GM23338 (cell line): ENCODE measurements at regions not wholly inside any gene's neighbourhood (a gene's known extent, or its start where the extent isn't known, plus 50 kb on each side); places are given as distances from the start of the nearest gene placed in this dataset.

Source experiments
- ATAC-seq: fragments of 200-7000 bp; cut with Tn5 transposase; 3 replicates; pipeline ENCODE4 v1.9.1; 2020
- DNase-seq: peaks from one replicate; pipeline ENCODE4 v3.0.0-alpha.2; 2015; ENCODE audit warnings: low spot score
- H2AFZ ChIP-seq: fragments of 200-600 bp; sonication (generic); 2 replicates; pipeline ENCODE4 v1.8.0; 2016; ENCODE audit warnings: antibody characterized with exemption, mild to moderate bottlenecking, moderate library complexity
- H3F3A ChIP-seq: fragments of 200-600 bp; sonication (generic); replicated peaks from 2 replicates; pipeline ENCODE4 v1.8.0; 2017; ENCODE audit warnings: antibody characterized with exemption, mixed run types, low read depth
- H3K27ac ChIP-seq: fragments of 200-600 bp; sonication (generic); 2 replicates; pipeline ENCODE4 v1.6.1; 2016; ENCODE audit warnings: low read depth
- H3K27me3 ChIP-seq: fragments of 200-600 bp; sonication (generic); 2 replicates; pipeline ENCODE4 v1.8.0; 2016; ENCODE audit warnings: mild to moderate bottlenecking, mixed run types, moderate library complexity; ENCODE audit not compliant: insufficient read depth
- H3K36me3 ChIP-seq: fragments of 200-600 bp; sonication (generic); 2 replicates; pipeline ENCODE4 v1.8.0; 2016; ENCODE audit warnings: mild to moderate bottlenecking; ENCODE audit not compliant: insufficient read depth
- H3K4me1 ChIP-seq: fragments of 200-600 bp; sonication (generic); 2 replicates; pipeline ENCODE4 v1.8.0; 2016; ENCODE audit warnings: mild to moderate bottlenecking, moderate library complexity; ENCODE audit not compliant: insufficient read depth
- H3K4me2 ChIP-seq: fragments of 200-600 bp; sonication (generic); 2 replicates; pipeline ENCODE4 v1.7.1; 2017; ENCODE audit warnings: mixed run types
- H3K4me3 ChIP-seq: fragments of 200-600 bp; sonication (generic); 2 replicates; pipeline ENCODE4 v1.6.1; 2016; ENCODE audit warnings: mixed run types
- H3K79me2 ChIP-seq: fragments of 200-600 bp; sonication (generic); replicated peaks from 2 replicates; pipeline ENCODE4 v1.8.0; 2017; ENCODE audit warnings: mild to moderate bottlenecking; ENCODE audit not compliant: insufficient read depth
- H3K9me2 ChIP-seq: fragments of 200-600 bp; sonication (generic); 2 replicates; pipeline ENCODE4 v1.8.0; 2017; ENCODE audit not compliant: insufficient read depth
- H4K20me1 ChIP-seq: fragments of 200-600 bp; sonication (generic); replicated peaks from 2 replicates; pipeline ENCODE4 v1.8.0; 2017; ENCODE audit warnings: mild to moderate bottlenecking; ENCODE audit not compliant: insufficient read depth
- H3K27ac Mint-ChIP-seq: 2 replicates; pipeline ENCODE4 v1.8.0; 2020; ENCODE audit warnings: inconsistent platforms, mild to moderate bottlenecking, moderate library complexity, mixed read lengths
- H3K27me3 Mint-ChIP-seq: 3 replicates; pipeline ENCODE4 v1.8.0; 2022; ENCODE audit warnings: low read depth, mild to moderate bottlenecking, moderate library complexity, mixed read lengths, inconsistent platforms; ENCODE audit not compliant: insufficient read depth, poor library complexity
- H3K36me3 Mint-ChIP-seq: 3 replicates; pipeline ENCODE4 v1.8.0; 2021; ENCODE audit warnings: low read depth, mild to moderate bottlenecking, inconsistent platforms, moderate library complexity, mixed read lengths
- H3K4me1 Mint-ChIP-seq: 3 replicates; pipeline ENCODE4 v1.8.0; 2020; ENCODE audit warnings: mild to moderate bottlenecking, inconsistent platforms, mixed read lengths
- H3K4me3 Mint-ChIP-seq: 3 replicates; pipeline ENCODE4 v1.8.0; 2021; ENCODE audit warnings: moderate library complexity, mild to moderate bottlenecking, inconsistent platforms, mixed read lengths
- H3K9me3 Mint-ChIP-seq: 3 replicates; pipeline ENCODE4 v1.8.0; 2020; ENCODE audit warnings: moderate library complexity, mild to moderate bottlenecking, inconsistent platforms, mixed read lengths
- CREB1 ChIP-seq: fragments of 250-450 bp; sonication (Bioruptor Pico); IDR thresholded peaks from 2 replicates; pipeline ENCODE4 v1.5.0; 2020; ENCODE audit warnings: low read depth, mild to moderate bottlenecking, moderate library complexity
- CTCF ChIP-seq, 2 experiments: fragments of 200-600 bp in 1 of 2; sonication (generic) in 1 of 2; conservative IDR thresholded peaks; 2 replicates each; pipeline versions ENCODE4 v1.5.1 to v1.6.1; 2016 to 2017; ENCODE audit warnings: antibody characterized with exemption in 2 of 2, low read depth in 2 of 2, mild to moderate bottlenecking in 2 of 2, moderate library complexity in 1 of 2
- EZH2 ChIP-seq: fragments of 200-600 bp; sonication (generic); IDR thresholded peaks from one replicate; pipeline ENCODE4 v1.8.0; 2017; ENCODE audit warnings: antibody characterized with exemption, mild to moderate bottlenecking, low read depth; ENCODE audit not compliant: unreplicated experiment
- EZH2phosphoT487 ChIP-seq: fragments of 200-600 bp; sonication (generic); IDR thresholded peaks from one replicate; pipeline ENCODE4 v1.8.1; 2018; ENCODE audit warnings: antibody characterized with exemption; ENCODE audit not compliant: unreplicated experiment
- JUNB ChIP-seq: IDR thresholded peaks from one replicate; pipeline ENCODE4 v1.6.1; 2016; ENCODE audit warnings: antibody characterized with exemption; ENCODE audit not compliant: unreplicated experiment
- POLR2AphosphoS5 ChIP-seq: IDR thresholded peaks from 2 replicates; pipeline ENCODE4 v1.6.1; 2016; ENCODE audit warnings: antibody characterized with exemption, low read depth
- REST ChIP-seq: IDR thresholded peaks from one replicate; pipeline ENCODE4 v1.6.1; 2018; ENCODE audit warnings: antibody characterized with exemption; ENCODE audit not compliant: unreplicated experiment
- STAT1 ChIP-seq: IDR thresholded peaks from one replicate; pipeline ENCODE4 v1.6.1; 2016; ENCODE audit warnings: antibody characterized with exemption; ENCODE audit not compliant: unreplicated experiment
- ZNF114 ChIP-seq: fragments of 250-450 bp; sonication (Bioruptor Pico); IDR thresholded peaks from 2 replicates; pipeline ENCODE4 v1.5.0; 2020; ENCODE audit warnings: mild to moderate bottlenecking, moderate library complexity
- ZNF331 ChIP-seq: fragments of 250-450 bp; sonication (Bioruptor Pico); IDR thresholded peaks from 2 replicates; pipeline ENCODE4 v1.5.0; 2020; ENCODE audit warnings: low read depth, mild to moderate bottlenecking, moderate library complexity

DNA sequence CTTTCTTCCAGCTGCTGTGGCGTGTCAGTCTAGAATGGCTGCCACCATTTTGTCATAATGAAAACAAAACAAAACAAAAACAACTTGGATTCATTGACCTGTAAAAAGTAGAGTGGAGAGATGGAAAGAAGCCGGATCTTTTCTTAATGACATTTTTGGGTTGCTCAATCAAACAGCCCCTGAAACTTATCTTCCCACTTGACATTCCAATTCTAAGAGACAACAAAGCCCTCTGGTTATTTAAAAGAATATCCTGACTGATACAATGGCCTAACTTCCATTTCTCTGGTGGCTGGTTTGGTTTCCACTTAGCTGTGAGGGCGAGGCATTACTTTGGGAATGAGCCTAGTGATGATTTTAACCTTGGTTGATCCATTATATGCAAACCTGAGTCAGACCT lies 123.7 kb downstream of the AQP4 start:
- Histone ChIP-seq H3K36me3 (no peaks in the 10 kb centered on the region), H3K27ac (no peak overlapping the region), H4K20me1 (no peaks in the 10 kb centered on the region), H3K9me2 (peaks cover 9% of the 10 kb centered on the region; the same call in 1 of the 2 replicates), H3F3A (no peaks in the 10 kb centered on the region), H3K79me2 (no peaks in the 10 kb centered on the region), H3K4me2 (no peak overlapping the region), H3K4me3 (no peak overlapping the region), H3K27me3 (no peaks in the 10 kb centered on the region), H2AFZ (0 out of 2 replicates have a peak overlapping the region, but pooled peaks have one; percentile 29), H3K4me1 (peaks cover 11% of the 10 kb centered on the region; the same call in 1 of the 2 replicates)
- ATAC-seq = no peak
- TF ChIP-seq POLR2AphosphoS5 (no peak), ZNF114 (CRISPR knock-in tag) (no peak), JUNB (no peak)
- H3K36me3 Mint-ChIP-seq = 0 out of 3 replicates have a peak, but pooled peaks cover 9% of the 10 kb centered on the region
- peaks cover 17% of the 10 kb centered on the region for H3K9me3 Mint-ChIP-seq
- H3K27ac Mint-ChIP-seq = no peak overlapping the region
- H3K27me3 Mint-ChIP-seq = peaks cover 6% of the 10 kb centered on the region
- H3K4me1 Mint-ChIP-seq = peaks cover 14% of the 10 kb centered on the region
- no peak for DNase-seq
- H3K4me3 Mint-ChIP-seq = no peak overlapping the region

- no peak overlapping the region for H2AFZ ChIP-seq
Observed at GRCh38 chr18:26741048-26741447, 124.5 kb downstream of the AQP4 start.

DNA sequence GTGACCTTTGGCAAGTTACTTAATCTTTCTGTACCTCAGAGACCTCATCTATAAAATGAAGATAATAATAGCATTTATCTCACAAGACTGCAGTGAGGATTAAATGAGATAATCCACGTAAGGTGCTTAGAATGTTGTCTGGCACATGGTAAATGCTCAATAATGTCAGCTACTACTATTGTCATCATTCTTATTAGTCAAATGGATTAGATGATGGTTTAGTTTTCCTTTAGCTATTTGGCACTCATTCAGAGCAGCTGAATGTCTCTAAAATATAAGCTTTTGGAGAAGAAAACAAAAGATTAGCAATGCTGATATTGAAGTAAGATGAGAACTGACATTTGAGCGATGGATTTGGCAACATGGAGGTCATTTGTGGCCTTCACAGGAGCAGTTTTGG lies 125.1 kb downstream of the AQP4 start:
- peaks cover 4% of the 10 kb centered on the region; the same call in 1 of the 2 replicates for H3K4me1 ChIP-seq

More at GRCh38 chr18:26741048-26741447, 124.5 kb downstream of the AQP4 start:
- H3K4me2 ChIP-seq = no peak overlapping the region
- no peaks in the 10 kb centered on the region for H3K79me2 ChIP-seq
- DNase-seq (no peak), ATAC-seq (no peak)
- no peaks in the 10 kb centered on the region for H3F3A ChIP-seq
- Mint-ChIP-seq H3K4me1 (peaks cover 10% of the 10 kb centered on the region), H3K9me3 (peaks cover 17% of the 10 kb centered on the region), H3K36me3 (0 out of 3 replicates have a peak, but pooled peaks cover 9% of the 10 kb centered on the region), H3K4me3 (no peak overlapping the region), H3K27me3 (peaks cover 6% of the 10 kb centered on the region), H3K27ac (no peak overlapping the region)
- H4K20me1 ChIP-seq = no peaks in the 10 kb centered on the region
- no peaks in the 10 kb centered on the region for H3K36me3 ChIP-seq
- TF ChIP-seq CREB1 (CRISPR knock-in tag) = no peak
- no peak for TF ChIP-seq JUNB
- no peak for TF ChIP-seq STAT1
- no peak for TF ChIP-seq EZH2
- no peak for TF ChIP-seq EZH2phosphoT487
- no peak for TF ChIP-seq ZNF331 (CRISPR knock-in tag)
- H3K9me2 ChIP-seq = peaks cover 9% of the 10 kb centered on the region; the same call in 1 of the 2 replicates
- no peak overlapping the region for H3K27ac ChIP-seq
- H3K27me3 ChIP-seq = no peaks in the 10 kb centered on the region
- H3K4me3 ChIP-seq = no peak overlapping the region
- H3K4me1 ChIP-seq = peaks cover 10% of the 10 kb centered on the region; the same call in 1 of the 2 replicates

More for the DNA sequence above, 125.1 kb downstream of the AQP4 start:
- no peaks in the 10 kb centered on the region for H3K79me2 ChIP-seq
- H3K27me3 ChIP-seq = no peaks in the 10 kb centered on the region
- no peaks in the 10 kb centered on the region for H3F3A ChIP-seq
- no peak for DNase-seq
- no peak overlapping the region for H3K4me3 ChIP-seq
- peaks cover 9% of the 10 kb centered on the region; the same call in 1 of the 2 replicates for H3K9me2 ChIP-seq
- Mint-ChIP-seq H3K4me3 (no peak overlapping the region), H3K36me3 (0 out of 3 replicates have a peak, but pooled peaks cover 9% of the 10 kb centered on the region), H3K27ac (no peak overlapping the region), H3K27me3 (peaks cover 6% of the 10 kb centered on the region), H3K4me1 (peaks cover 4% of the 10 kb centered on the region), H3K9me3 (peaks cover 17% of the 10 kb centered on the region)
- no peak overlapping the region for H3K4me2 ChIP-seq
- no peak overlapping the region for H2AFZ ChIP-seq
- no peaks in the 10 kb centered on the region for H4K20me1 ChIP-seq
- H3K36me3 ChIP-seq = no peaks in the 10 kb centered on the region
- no peak for ATAC-seq
- TF ChIP-seq ZNF114 (CRISPR knock-in tag) (no peak), REST (no peak), CREB1 (CRISPR knock-in tag) (no peak), EZH2 (no peak), POLR2AphosphoS5 (no peak), JUNB (no peak), CTCF (conservative IDR thresholded peaks at IDR 0.05; ENCODE audit: low read depth in 2 of 2) (no peak)
- no peak overlapping the region for H3K27ac ChIP-seq
